ENCODE measurements at regions not wholly inside any gene's neighbourhood (a gene's known extent, or its start where the extent isn't known, plus 50 kb on each side); places are given as distances from the start of the nearest gene placed in this dataset.

DNA sequence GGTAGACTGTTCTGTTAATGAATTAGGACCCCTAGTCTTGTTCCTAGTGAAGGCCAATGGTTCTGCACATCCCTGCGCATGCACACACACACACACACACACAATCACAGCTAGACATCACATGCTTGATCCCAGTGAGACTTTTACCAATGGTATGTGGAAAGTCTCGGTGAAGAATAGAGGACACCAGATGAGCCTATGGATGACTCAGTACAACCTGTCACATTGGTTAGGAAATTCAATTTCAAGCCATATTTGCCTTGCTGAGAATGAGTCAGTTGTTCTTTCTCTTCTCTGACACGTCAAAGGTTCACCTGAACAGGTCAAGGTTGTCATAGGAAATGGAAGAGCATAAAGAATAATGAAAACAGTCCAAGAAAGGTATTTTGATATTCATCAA, 122.0 kb downstream of the SLC17A6 start:
- TF ChIP-seq, protein P1, sequence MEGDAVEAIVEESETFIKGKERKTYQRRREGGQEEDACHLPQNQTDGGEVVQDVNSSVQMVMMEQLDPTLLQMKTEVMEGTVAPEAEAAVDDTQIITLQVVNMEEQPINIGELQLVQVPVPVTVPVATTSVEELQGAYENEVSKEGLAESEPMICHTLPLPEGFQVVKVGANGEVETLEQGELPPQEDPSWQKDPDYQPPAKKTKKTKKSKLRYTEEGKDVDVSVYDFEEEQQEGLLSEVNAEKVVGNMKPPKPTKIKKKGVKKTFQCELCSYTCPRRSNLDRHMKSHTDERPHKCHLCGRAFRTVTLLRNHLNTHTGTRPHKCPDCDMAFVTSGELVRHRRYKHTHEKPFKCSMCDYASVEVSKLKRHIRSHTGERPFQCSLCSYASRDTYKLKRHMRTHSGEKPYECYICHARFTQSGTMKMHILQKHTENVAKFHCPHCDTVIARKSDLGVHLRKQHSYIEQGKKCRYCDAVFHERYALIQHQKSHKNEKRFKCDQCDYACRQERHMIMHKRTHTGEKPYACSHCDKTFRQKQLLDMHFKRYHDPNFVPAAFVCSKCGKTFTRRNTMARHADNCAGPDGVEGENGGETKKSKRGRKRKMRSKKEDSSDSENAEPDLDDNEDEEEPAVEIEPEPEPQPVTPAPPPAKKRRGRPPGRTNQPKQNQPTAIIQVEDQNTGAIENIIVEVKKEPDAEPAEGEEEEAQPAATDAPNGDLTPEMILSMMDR (IDR thresholded peaks at IDR 0.05), result no peak
- no peak for TF ChIP-seq POLR2A (IDR thresholded peaks at IDR 0.05)
